Hepatocyte (in vitro differentiated cells): ENCODE measurements at regions not wholly inside any gene's neighbourhood (a gene's known extent, or its start where the extent isn't known, plus 50 kb on each side); places are given as distances from the start of the nearest gene placed in this dataset.

Source experiments
- DNase-seq: peaks from one replicate; pipeline ENCODE4 v3.0.0-alpha.2; 2016; ENCODE audit warnings: low spot score
- H2AFZ ChIP-seq: fragments of 200-600 bp; sonication (generic); 2 replicates; pipeline ENCODE4 v1.6.0; 2016; ENCODE audit warnings: antibody characterized with exemption, mild to moderate bottlenecking
- H3K27ac ChIP-seq: fragments of 200-600 bp; sonication (generic); 2 replicates; pipeline ENCODE4 v1.5.1; 2016; ENCODE audit warnings: mild to moderate bottlenecking
- H3K27me3 ChIP-seq: fragments of 200-600 bp; sonication (generic); 2 replicates; pipeline ENCODE4 v1.6.1; 2016
- H3K36me3 ChIP-seq: fragments of 200-600 bp; sonication (generic); replicated peaks from 2 replicates; pipeline ENCODE4 v1.5.1; 2016; ENCODE audit warnings: low read depth; ENCODE audit not compliant: insufficient read depth
- H3K4me1 ChIP-seq: fragments of 200-600 bp; sonication (generic); 2 replicates; pipeline ENCODE4 v1.5.1; 2016; ENCODE audit warnings: mild to moderate bottlenecking, moderate library complexity; ENCODE audit not compliant: insufficient read depth
- H3K4me2 ChIP-seq: fragments of 200-600 bp; sonication (generic); 2 replicates; pipeline ENCODE4 v1.6.0; 2016
- H3K4me3 ChIP-seq: fragments of 200-600 bp; sonication (generic); 2 replicates; pipeline ENCODE4 v1.5.1; 2016; ENCODE audit warnings: mild to moderate bottlenecking
- H3K79me2 ChIP-seq: fragments of 200-600 bp; sonication (generic); 2 replicates; pipeline ENCODE4 v1.6.0; 2017; ENCODE audit warnings: mild to moderate bottlenecking
- H3K9me2 ChIP-seq: fragments of 200-600 bp; sonication (generic); replicated peaks from 2 replicates; pipeline ENCODE4 v1.6.0; 2017; ENCODE audit warnings: mild to moderate bottlenecking; ENCODE audit not compliant: insufficient read depth
- H3K9me3 ChIP-seq: fragments of 200-600 bp; sonication (generic); 2 replicates; pipeline ENCODE4 v1.5.1; 2016; ENCODE audit warnings: low read depth, mild to moderate bottlenecking
- H4K20me1 ChIP-seq: fragments of 200-600 bp; sonication (generic); 2 replicates; pipeline ENCODE4 v1.6.0; 2016; ENCODE audit warnings: mild to moderate bottlenecking; ENCODE audit not compliant: insufficient read depth, poor library complexity, severe bottlenecking
- CTCF ChIP-seq: fragments of 200-600 bp; sonication (generic); IDR thresholded peaks from 2 replicates; pipeline ENCODE4 v1.5.1; 2016; ENCODE audit warnings: antibody characterized with exemption, mild to moderate bottlenecking; ENCODE audit not compliant: poor library complexity
- EZH2 ChIP-seq: fragments of 200-600 bp; sonication (generic); IDR thresholded peaks from 2 replicates; pipeline ENCODE4 v1.6.1; 2016; ENCODE audit warnings: antibody characterized with exemption, mild to moderate bottlenecking, borderline replicate concordance
- EZH2phosphoT487 ChIP-seq: fragments of 200-600 bp; sonication (generic); IDR thresholded peaks from one replicate; pipeline ENCODE4 v1.6.1; 2018; ENCODE audit warnings: antibody characterized with exemption, mild to moderate bottlenecking, low read depth, moderate library complexity; ENCODE audit not compliant: unreplicated experiment, severe bottlenecking
- WGBS: methylation state at CpG from one replicate; pipeline ENCODE4 v1.1.6; 2016; ENCODE audit warnings: low lambda C conversion rate; ENCODE audit errors: missing lambda C conversion rate; 5-methylcytosine and 5-hydroxymethylcytosine counted together

GRCh38 chr22:49143812-49144211 is 683.9 kb downstream of the BRD1 start:
- Histone ChIP-seq H3K27ac (no peak overlapping the region), H2AFZ (no peak overlapping the region), H3K27me3 (no peaks in the 10 kb centered on the region), H3K9me2 (no peaks in the 10 kb centered on the region), H3K4me1 (no peaks in the 10 kb centered on the region), H3K4me2 (no peak overlapping the region), H4K20me1 (no peaks in the 10 kb centered on the region), H3K4me3 (no peak overlapping the region), H3K9me3 (no peaks in the 10 kb centered on the region), H3K79me2 (no peaks in the 10 kb centered on the region), H3K36me3 (no peaks in the 10 kb centered on the region)
- WGBS: 95% methylated on average over 3 of the region's 3 CpGs
- DNase-seq: no peak
- TF ChIP-seq EZH2phosphoT487 (no peak), EZH2 (no peak), CTCF (no peak)

GRCh38 chr22:49142891-49143290 is 684.8 kb downstream of the BRD1 start:
- Histone ChIP-seq H3K36me3 (no peaks in the 10 kb centered on the region), H3K4me2 (no peak overlapping the region), H3K27me3 (no peaks in the 10 kb centered on the region), H3K9me2 (no peaks in the 10 kb centered on the region), H3K79me2 (no peaks in the 10 kb centered on the region), H3K4me3 (no peak overlapping the region), H4K20me1 (no peaks in the 10 kb centered on the region), H3K27ac (no peak overlapping the region), H3K4me1 (no peaks in the 10 kb centered on the region), H3K9me3 (no peaks in the 10 kb centered on the region), H2AFZ (no peak overlapping the region)
- TF ChIP-seq EZH2phosphoT487: no peak
- TF ChIP-seq EZH2: no peak
- no peak for TF ChIP-seq CTCF
- DNase-seq: no peak
- 92% methylated on average over 9 of the region's 9 CpGs for WGBS

DNA sequence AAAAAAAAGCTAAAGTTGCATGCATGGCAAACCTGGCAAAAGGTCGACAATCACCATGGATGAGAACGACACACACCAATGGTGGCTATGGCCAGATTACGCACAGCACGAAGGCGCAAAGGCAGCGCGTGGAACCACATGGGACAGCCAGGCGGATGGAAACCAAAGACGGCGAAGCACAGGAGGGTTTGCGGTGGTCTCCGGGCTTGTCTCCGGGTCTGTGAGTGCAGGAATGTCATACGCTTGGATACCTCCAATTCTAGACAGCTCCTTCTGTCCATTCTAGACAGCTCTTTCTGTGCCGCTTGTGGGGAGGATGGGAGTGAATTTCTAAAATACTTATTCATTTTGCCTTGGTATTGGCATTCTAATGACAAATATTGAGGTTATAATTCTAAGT is 685.4 kb downstream of the BRD1 start:
- Histone ChIP-seq H3K4me3 (no peak overlapping the region), H3K9me2 (no peaks in the 10 kb centered on the region), H3K4me1 (no peaks in the 10 kb centered on the region), H3K79me2 (no peaks in the 10 kb centered on the region), H4K20me1 (no peaks in the 10 kb centered on the region), H3K27me3 (no peaks in the 10 kb centered on the region), H3K9me3 (no peaks in the 10 kb centered on the region), H2AFZ (no peak overlapping the region), H3K4me2 (no peak overlapping the region), H3K27ac (no peak overlapping the region), H3K36me3 (no peaks in the 10 kb centered on the region)
- TF ChIP-seq EZH2 (no peak), EZH2phosphoT487 (no peak), CTCF (no peak)
- no peak for DNase-seq
- WGBS: 91% methylated on average over 15 of the region's 15 CpGs

- no peaks in the 10 kb centered on the region for H3K36me3 ChIP-seq
These were observed 685.9 kb downstream of the BRD1 start for GRCh38 chr22:49141761-49142160.

More at GRCh38 chr22:49141761-49142160, 685.9 kb downstream of the BRD1 start:
- 86% methylated on average over 11 of the region's 11 CpGs for WGBS
- H3K27me3 ChIP-seq: no peaks in the 10 kb centered on the region
- TF ChIP-seq EZH2phosphoT487 (no peak), EZH2 (no peak), CTCF (no peak)
- H3K4me2 ChIP-seq: no peak overlapping the region
- no peaks in the 10 kb centered on the region for H3K9me2 ChIP-seq
- H2AFZ ChIP-seq: no peak overlapping the region
- DNase-seq: no peak
- H3K79me2 ChIP-seq: no peaks in the 10 kb centered on the region
- H3K9me3 ChIP-seq: no peaks in the 10 kb centered on the region
- no peak overlapping the region for H3K4me3 ChIP-seq
- no peaks in the 10 kb centered on the region for H4K20me1 ChIP-seq
- H3K4me1 ChIP-seq: no peaks in the 10 kb centered on the region
- no peak overlapping the region for H3K27ac ChIP-seq
